HUES48 (cell line): ENCODE measurements at regions not wholly inside any gene's neighbourhood (a gene's known extent, or its start where the extent isn't known, plus 50 kb on each side); places are given as distances from the start of the nearest gene placed in this dataset.

ENCODE experiments used
- H3K27ac ChIP-seq: one replicate; pipeline ENCODE4 v1.7.0; 2013; ENCODE audit warnings: low read depth, low read length, inconsistent platforms
- H3K27me3 ChIP-seq: 2 replicates; pipeline ENCODE4 v1.6.1; 2013; ENCODE audit warnings: mild to moderate bottlenecking, low read length; ENCODE audit not compliant: control insufficient read depth, insufficient read depth
- H3K36me3 ChIP-seq: 2 replicates; pipeline ENCODE4 v1.6.1; 2013; ENCODE audit warnings: low read length; ENCODE audit not compliant: control insufficient read depth, insufficient read depth
- H3K4me1 ChIP-seq: 2 replicates; pipeline ENCODE4 v1.6.1; 2013; ENCODE audit warnings: mild to moderate bottlenecking, low read length; ENCODE audit not compliant: control insufficient read depth, insufficient read depth
- H3K4me3 ChIP-seq: 2 replicates; pipeline ENCODE4 v1.5.1; 2013; ENCODE audit warnings: mild to moderate bottlenecking, low read depth, low read length
- H3K9ac ChIP-seq: 2 replicates; pipeline ENCODE4 v1.6.1; 2013; ENCODE audit warnings: mild to moderate bottlenecking, low read depth, low read length, moderate library complexity
- H3K9me3 ChIP-seq: 2 replicates; pipeline ENCODE4 v1.6.1; 2013; ENCODE audit warnings: low read length; ENCODE audit not compliant: control insufficient read depth, insufficient read depth

GRCh38 chr3:157741607-157742006, 238.4 kb upstream of the VEPH1 start:
- H3K4me3 ChIP-seq: no peak overlapping the region

GRCh38 chr3:157738441-157738840, 235.2 kb upstream of the VEPH1 start:
- Histone ChIP-seq H3K4me1 (no peaks in the 10 kb centered on the region), H3K9ac (no peak overlapping the region), H3K9me3 (peaks cover 4% of the 10 kb centered on the region; the same call in 1 of the 2 replicates), H3K4me3 (no peak overlapping the region), H3K36me3 (no peaks in the 10 kb centered on the region), H3K27ac (no peak overlapping the region), H3K27me3 (no peaks in the 10 kb centered on the region)

More at GRCh38 chr3:157741607-157742006, 238.4 kb upstream of the VEPH1 start:
- Histone ChIP-seq H3K4me1 (no peaks in the 10 kb centered on the region), H3K36me3 (no peaks in the 10 kb centered on the region), H3K27me3 (no peaks in the 10 kb centered on the region), H3K9ac (no peak overlapping the region), H3K9me3 (no peaks in the 10 kb centered on the region; the same call in 1 of the 2 replicates), H3K27ac (no peak overlapping the region)

GRCh38 chr3:157718800-157719199, 215.6 kb upstream of the VEPH1 start:
- Histone ChIP-seq H3K36me3 (no peaks in the 10 kb centered on the region), H3K27me3 (no peaks in the 10 kb centered on the region), H3K27ac (no peak overlapping the region), H3K9me3 (no peaks in the 10 kb centered on the region), H3K9ac (no peak overlapping the region), H3K4me1 (no peaks in the 10 kb centered on the region), H3K4me3 (no peak overlapping the region)

- Histone ChIP-seq H3K27me3 (no peaks in the 10 kb centered on the region), H3K27ac (no peak overlapping the region), H3K36me3 (no peaks in the 10 kb centered on the region), H3K4me1 (no peaks in the 10 kb centered on the region), H3K9me3 (no peaks in the 10 kb centered on the region), H3K9ac (no peak overlapping the region), H3K4me3 (no peak overlapping the region)
Measured at GRCh38 chr3:157713101-157713500, 209.9 kb upstream of the VEPH1 start.

- H3K9ac ChIP-seq: no peak overlapping the region
- H3K27me3 ChIP-seq: no peaks in the 10 kb centered on the region
- no peaks in the 10 kb centered on the region for H3K9me3 ChIP-seq
- H3K4me1 ChIP-seq: no peaks in the 10 kb centered on the region
- H3K4me3 ChIP-seq: no peak overlapping the region
- H3K27ac ChIP-seq: no peak overlapping the region
- H3K36me3 ChIP-seq: no peaks in the 10 kb centered on the region
Measured at GRCh38 chr3:157705258-157705657, 202.0 kb upstream of the VEPH1 start.

- no peaks in the 10 kb centered on the region for H3K9me3 ChIP-seq
- no peak overlapping the region for H3K4me3 ChIP-seq
- no peak overlapping the region for H3K27ac ChIP-seq
- no peaks in the 10 kb centered on the region for H3K36me3 ChIP-seq
- H3K4me1 ChIP-seq: no peaks in the 10 kb centered on the region
- H3K9ac ChIP-seq: no peak overlapping the region
- H3K27me3 ChIP-seq: no peaks in the 10 kb centered on the region
Measured at GRCh38 chr3:157700405-157700804, 197.2 kb upstream of the VEPH1 start.

DNA sequence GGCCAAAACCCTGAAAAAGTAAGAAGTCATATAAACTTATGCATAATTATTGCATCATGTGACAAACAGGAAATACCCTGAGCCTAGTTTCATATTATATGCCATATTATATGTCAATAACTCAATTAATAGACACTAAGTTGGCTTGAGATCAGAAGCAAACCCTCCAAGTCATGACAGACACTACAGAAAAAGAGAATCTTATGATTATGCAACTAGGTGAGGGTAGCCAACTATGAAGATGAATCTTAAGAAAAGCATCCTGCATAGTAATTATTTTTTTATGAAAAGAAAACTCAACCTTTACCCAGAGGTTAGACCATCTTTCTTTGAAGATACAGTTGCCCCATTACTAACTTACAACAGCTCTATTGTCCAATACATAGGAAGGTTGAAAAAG, 192.4 kb upstream of the VEPH1 start:
- no peak overlapping the region for H3K4me3 ChIP-seq
- no peak overlapping the region for H3K9ac ChIP-seq
- no peaks in the 10 kb centered on the region for H3K9me3 ChIP-seq
- no peaks in the 10 kb centered on the region for H3K36me3 ChIP-seq
- no peaks in the 10 kb centered on the region for H3K4me1 ChIP-seq
- H3K27me3 ChIP-seq: no peaks in the 10 kb centered on the region
- no peak overlapping the region for H3K27ac ChIP-seq

DNA sequence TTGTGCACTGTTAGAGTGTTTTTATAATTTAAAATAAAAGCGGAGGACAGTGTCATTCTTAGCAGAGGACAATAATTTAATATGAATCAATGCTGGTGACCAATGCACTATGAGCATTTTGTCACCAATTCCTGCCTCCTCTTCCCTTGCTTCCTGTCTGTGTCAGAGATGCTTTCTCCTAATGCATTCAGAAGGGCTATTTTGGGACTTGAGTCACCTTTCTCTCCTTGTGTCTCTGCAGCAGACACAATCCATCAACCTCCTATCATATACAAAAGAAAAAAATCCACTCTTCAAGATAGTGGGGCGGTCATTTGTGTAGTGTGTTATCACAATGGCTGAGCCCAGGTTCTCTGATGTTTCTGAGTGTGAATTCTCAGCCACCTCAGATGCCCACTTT, 191.9 kb upstream of the VEPH1 start:
- H3K9ac ChIP-seq: no peak overlapping the region
- no peaks in the 10 kb centered on the region for H3K27me3 ChIP-seq
- H3K9me3 ChIP-seq: no peaks in the 10 kb centered on the region
- H3K27ac ChIP-seq: no peak overlapping the region
- no peak overlapping the region for H3K4me3 ChIP-seq
- no peaks in the 10 kb centered on the region for H3K4me1 ChIP-seq
- no peaks in the 10 kb centered on the region for H3K36me3 ChIP-seq

DNA sequence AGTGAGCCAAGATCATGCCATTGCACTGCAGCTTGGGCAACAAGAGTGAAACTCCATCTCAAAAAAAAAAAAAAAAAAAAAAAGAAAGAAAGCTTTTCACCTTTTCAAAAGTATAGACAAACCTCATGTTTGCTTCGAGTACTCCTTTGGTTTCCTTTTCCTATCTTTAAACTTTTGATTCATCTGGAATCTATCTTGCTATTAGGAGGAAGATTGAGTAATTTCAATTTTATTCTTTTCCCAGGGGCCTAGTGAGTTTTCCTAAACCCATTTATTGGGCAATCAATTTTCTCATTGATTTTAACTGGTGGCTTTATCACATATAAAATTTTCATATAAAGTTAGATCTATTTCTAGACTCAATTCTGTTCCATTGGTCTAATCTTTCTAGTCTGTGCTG, 190.5 kb upstream of the VEPH1 start:
- Histone ChIP-seq H3K27me3 (no peaks in the 10 kb centered on the region), H3K4me3 (no peak overlapping the region), H3K36me3 (no peaks in the 10 kb centered on the region), H3K4me1 (no peaks in the 10 kb centered on the region), H3K9ac (no peak overlapping the region), H3K9me3 (no peaks in the 10 kb centered on the region), H3K27ac (no peak overlapping the region)

DNA sequence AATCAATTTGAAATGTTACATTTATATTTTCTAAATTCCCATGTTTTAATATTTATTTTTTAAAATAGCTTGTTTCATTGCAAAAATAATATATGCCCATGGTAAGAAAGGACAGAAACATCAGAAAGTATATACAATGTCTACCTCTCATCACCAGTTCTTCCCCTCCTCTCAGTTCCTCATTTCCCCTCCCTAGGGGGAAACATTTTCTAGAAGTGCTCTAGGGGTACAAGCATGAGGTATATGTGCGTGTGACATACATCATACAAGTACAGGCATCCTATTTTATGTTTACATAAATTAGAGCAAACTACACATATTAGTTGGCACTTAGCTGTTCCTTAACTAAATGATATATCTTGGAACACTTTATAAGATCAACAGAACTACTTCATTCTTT, 189.3 kb upstream of the VEPH1 start:
- H3K27ac ChIP-seq: no peak overlapping the region
- no peak overlapping the region for H3K4me3 ChIP-seq
- H3K27me3 ChIP-seq: no peaks in the 10 kb centered on the region
- no peaks in the 10 kb centered on the region for H3K9me3 ChIP-seq
- no peaks in the 10 kb centered on the region for H3K36me3 ChIP-seq
- H3K4me1 ChIP-seq: no peaks in the 10 kb centered on the region
- no peak overlapping the region for H3K9ac ChIP-seq

DNA sequence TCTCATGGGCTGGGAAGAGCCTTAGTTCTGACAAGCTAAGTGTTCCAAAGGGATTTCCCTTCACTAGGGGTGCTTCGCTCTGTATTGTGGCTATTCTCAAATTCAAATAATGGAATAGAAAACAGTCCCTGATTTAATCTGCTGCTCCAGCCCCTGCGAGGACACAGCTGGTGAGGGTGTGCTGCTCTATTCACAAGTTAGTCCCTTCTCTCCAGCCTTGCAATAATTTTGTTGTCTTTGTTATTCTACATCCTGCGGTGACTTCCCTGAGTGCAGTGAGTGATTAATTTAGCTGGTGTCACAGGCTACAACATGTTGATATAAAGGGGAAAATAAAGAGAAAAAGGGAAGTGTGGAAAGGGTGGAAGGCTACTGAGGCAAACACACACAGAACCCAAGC, 180.5 kb upstream of the VEPH1 start:
- Histone ChIP-seq H3K27me3 (no peaks in the 10 kb centered on the region), H3K9me3 (no peaks in the 10 kb centered on the region), H3K4me3 (no peak overlapping the region), H3K4me1 (no peaks in the 10 kb centered on the region), H3K27ac (no peak overlapping the region), H3K36me3 (no peaks in the 10 kb centered on the region), H3K9ac (no peak overlapping the region)

DNA sequence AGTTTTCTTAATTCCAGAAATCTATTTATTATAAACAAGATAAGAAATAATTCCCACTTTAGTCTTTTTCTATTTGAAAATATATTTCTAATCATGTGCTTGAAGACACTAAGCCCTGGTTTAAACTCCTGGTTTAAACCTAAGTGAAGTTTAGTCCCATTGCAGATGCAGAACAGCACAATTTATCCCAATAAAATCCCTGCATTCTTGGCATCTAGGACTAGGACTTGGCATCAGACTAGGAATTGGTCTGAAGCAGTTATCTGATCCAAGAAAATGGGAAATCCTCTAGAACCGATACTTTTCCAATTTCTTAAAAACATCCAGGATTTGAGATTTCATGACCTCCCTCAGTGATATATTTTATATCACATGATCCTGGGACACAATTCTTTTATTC, 168.8 kb upstream of the VEPH1 start:
- H3K27ac ChIP-seq: no peak overlapping the region
- H3K9ac ChIP-seq: no peak overlapping the region
- H3K27me3 ChIP-seq: no peaks in the 10 kb centered on the region
- H3K9me3 ChIP-seq: no peaks in the 10 kb centered on the region
- no peaks in the 10 kb centered on the region for H3K4me1 ChIP-seq
- no peaks in the 10 kb centered on the region for H3K36me3 ChIP-seq
- H3K4me3 ChIP-seq: no peak overlapping the region
